ENCODE measurements at regions not wholly inside any gene's neighbourhood (a gene's known extent, or its start where the extent isn't known, plus 50 kb on each side); places are given as distances from the start of the nearest gene placed in this dataset.

GRCh38 chr1:48092401-48092800 lies 95.2 kb upstream of the TRABD2B start:
- no peak overlapping the region for H3K4me3 ChIP-seq (ENCODE audit: low read depth, low read length)
- no peak for DNase-seq (ENCODE audit: low read depth)
- TF ChIP-seq CTCF (IDR thresholded peaks at IDR 0.05; ENCODE audit: insufficient read depth, low read depth, low read length, missing control alignments): no peak

- TF ChIP-seq CTCF (IDR thresholded peaks at IDR 0.05; ENCODE audit: insufficient read depth, low read depth, low read length, missing control alignments): no peak
- DNase-seq (ENCODE audit: low read depth): no peak
- no peak overlapping the region for H3K4me3 ChIP-seq (ENCODE audit: low read depth, low read length)
Measured at GRCh38 chr1:48089356-48089891, 92.2 kb upstream of the TRABD2B start.

GRCh38 chr1:48084826-48085225 lies 87.6 kb upstream of the TRABD2B start:
- no peak for TF ChIP-seq CTCF (IDR thresholded peaks at IDR 0.05; ENCODE audit: insufficient read depth, low read depth, low read length, missing control alignments)
- no peak overlapping the region for H3K4me3 ChIP-seq (ENCODE audit: low read depth, low read length)
- DNase-seq (ENCODE audit: low read depth): no peak

- no peak overlapping the region for H3K4me3 ChIP-seq (ENCODE audit: low read depth, low read length)
- no peak for TF ChIP-seq CTCF (IDR thresholded peaks at IDR 0.05; ENCODE audit: insufficient read depth, low read depth, low read length, missing control alignments)
- DNase-seq (ENCODE audit: low read depth): no peak
Measured at GRCh38 chr1:48082271-48082962, 85.2 kb upstream of the TRABD2B start.

- DNase-seq (ENCODE audit: low read depth): no peak
- H3K4me3 ChIP-seq (ENCODE audit: low read depth, low read length): no peak overlapping the region
- no peak for TF ChIP-seq CTCF (IDR thresholded peaks at IDR 0.05; ENCODE audit: insufficient read depth, low read depth, low read length, missing control alignments)
Measured at GRCh38 chr1:48080331-48081255, 83.4 kb upstream of the TRABD2B start.

- no peak overlapping the region for H3K4me3 ChIP-seq (ENCODE audit: low read depth, low read length)
- no peak for DNase-seq (ENCODE audit: low read depth)
- TF ChIP-seq CTCF (IDR thresholded peaks at IDR 0.05; ENCODE audit: insufficient read depth, low read depth, low read length, missing control alignments): no peak
Measured at GRCh38 chr1:48079096-48079495, 81.9 kb upstream of the TRABD2B start.

All from GM12865 (cell line).